ENCODE measurements at regions not wholly inside any gene's neighbourhood (a gene's known extent, or its start where the extent isn't known, plus 50 kb on each side); places are given as distances from the start of the nearest gene placed in this dataset.

DNA sequence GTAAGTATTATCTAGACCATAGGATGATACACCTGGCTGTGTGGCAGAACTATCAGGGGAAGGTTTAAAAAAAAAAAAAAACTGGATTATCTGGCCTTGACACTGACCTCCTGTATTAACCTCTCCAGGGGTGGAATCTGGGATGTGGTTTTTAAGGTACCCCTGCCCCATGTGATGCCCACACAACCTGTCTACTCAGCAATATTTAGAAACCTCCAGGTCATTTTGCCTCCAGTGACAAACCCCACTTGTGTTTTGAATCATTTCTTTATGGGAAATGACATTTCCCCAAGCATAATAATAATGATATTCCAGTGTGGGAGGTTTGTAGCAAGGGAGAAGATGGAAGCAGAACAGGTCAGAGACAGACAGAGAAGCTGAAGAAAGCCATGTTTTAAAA is 179.1 kb downstream of the RSL24D1 start:
- H3K4me1 ChIP-seq (ENCODE audit: insufficient read depth, poor library complexity, severe bottlenecking), result no peaks in the 10 kb centered on the region

DNA sequence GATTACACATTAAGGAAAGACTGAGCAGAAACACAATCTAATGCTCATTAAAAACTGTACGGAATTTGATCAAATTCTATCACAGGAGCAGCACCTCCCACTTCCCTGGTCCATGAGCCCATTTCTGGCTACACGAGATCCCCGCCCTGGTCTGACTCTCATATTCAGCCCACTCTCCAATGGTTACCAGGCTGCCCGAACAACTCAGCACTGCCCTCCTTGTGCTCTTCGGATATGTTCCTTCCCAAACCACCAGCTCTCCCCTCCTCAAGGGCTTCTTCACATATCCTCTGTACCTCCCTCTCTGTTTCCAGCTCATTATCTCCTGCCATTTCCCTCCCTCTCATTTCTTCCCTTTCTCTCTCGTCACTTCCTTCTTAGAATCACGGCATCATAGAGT is 180.5 kb downstream of the RSL24D1 start:
- DNase-seq (ENCODE audit: low spot score), result no peak
- ATAC-seq (ENCODE audit: low read depth), result no peak
- TF ChIP-seq, protein P1, sequence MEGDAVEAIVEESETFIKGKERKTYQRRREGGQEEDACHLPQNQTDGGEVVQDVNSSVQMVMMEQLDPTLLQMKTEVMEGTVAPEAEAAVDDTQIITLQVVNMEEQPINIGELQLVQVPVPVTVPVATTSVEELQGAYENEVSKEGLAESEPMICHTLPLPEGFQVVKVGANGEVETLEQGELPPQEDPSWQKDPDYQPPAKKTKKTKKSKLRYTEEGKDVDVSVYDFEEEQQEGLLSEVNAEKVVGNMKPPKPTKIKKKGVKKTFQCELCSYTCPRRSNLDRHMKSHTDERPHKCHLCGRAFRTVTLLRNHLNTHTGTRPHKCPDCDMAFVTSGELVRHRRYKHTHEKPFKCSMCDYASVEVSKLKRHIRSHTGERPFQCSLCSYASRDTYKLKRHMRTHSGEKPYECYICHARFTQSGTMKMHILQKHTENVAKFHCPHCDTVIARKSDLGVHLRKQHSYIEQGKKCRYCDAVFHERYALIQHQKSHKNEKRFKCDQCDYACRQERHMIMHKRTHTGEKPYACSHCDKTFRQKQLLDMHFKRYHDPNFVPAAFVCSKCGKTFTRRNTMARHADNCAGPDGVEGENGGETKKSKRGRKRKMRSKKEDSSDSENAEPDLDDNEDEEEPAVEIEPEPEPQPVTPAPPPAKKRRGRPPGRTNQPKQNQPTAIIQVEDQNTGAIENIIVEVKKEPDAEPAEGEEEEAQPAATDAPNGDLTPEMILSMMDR (IDR thresholded peaks at IDR 0.05; ENCODE audit: poor library complexity, severe bottlenecking), result no peak
- no peaks in the 10 kb centered on the region for H3K4me1 ChIP-seq (ENCODE audit: insufficient read depth, poor library complexity, severe bottlenecking)
- H3K27ac ChIP-seq (ENCODE audit: poor library complexity, severe bottlenecking), result no peak overlapping the region
- H3K9me3 ChIP-seq (ENCODE audit: severe bottlenecking), result no peaks in the 10 kb centered on the region
- H3K4me3 ChIP-seq (ENCODE audit: severe bottlenecking), result no peak overlapping the region
- peaks cover 33% of the 10 kb centered on the region for H3K27me3 ChIP-seq (ENCODE audit: insufficient read depth, poor library complexity, severe bottlenecking)
- no peaks in the 10 kb centered on the region for H3K36me3 ChIP-seq (ENCODE audit: low read depth)

More for the DNA sequence above, 179.1 kb downstream of the RSL24D1 start:
- TF ChIP-seq, protein P1 (IDR thresholded peaks at IDR 0.05; ENCODE audit: poor library complexity, severe bottlenecking), result no peak
- no peak overlapping the region for H3K4me3 ChIP-seq (ENCODE audit: severe bottlenecking)
- ATAC-seq (ENCODE audit: low read depth), result no peak
- no peak for DNase-seq (ENCODE audit: low spot score)
- no peaks in the 10 kb centered on the region for H3K9me3 ChIP-seq (ENCODE audit: severe bottlenecking)
- no peak overlapping the region for H3K27ac ChIP-seq (ENCODE audit: poor library complexity, severe bottlenecking)
- H3K27me3 ChIP-seq (ENCODE audit: insufficient read depth, poor library complexity, severe bottlenecking), result peaks cover 34% of the 10 kb centered on the region
- H3K36me3 ChIP-seq (ENCODE audit: low read depth), result no peaks in the 10 kb centered on the region

DNA sequence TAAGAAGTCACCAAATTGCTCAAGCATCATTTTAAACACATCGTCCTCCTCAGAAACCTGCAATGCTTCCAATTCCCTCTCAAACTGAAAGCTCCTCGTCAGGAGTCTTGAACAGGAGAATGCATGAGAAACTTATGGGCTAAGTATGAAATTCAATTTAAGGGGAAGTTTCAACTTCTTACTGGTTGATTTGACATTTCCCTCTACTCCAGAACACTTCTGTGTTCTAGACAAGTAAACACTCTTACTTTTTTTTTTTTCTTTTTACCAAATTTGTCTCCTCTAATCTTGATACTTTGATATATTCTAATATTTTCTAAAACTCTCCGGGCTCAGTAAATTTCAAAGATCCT is 181.7 kb downstream of the RSL24D1 start:
- no peaks in the 10 kb centered on the region for H3K9me3 ChIP-seq (ENCODE audit: severe bottlenecking)
- TF ChIP-seq, protein P1 (IDR thresholded peaks at IDR 0.05; ENCODE audit: poor library complexity, severe bottlenecking), result no peak
- DNase-seq (ENCODE audit: low spot score), result no peak
- ATAC-seq (ENCODE audit: low read depth), result no peak
- H3K4me3 ChIP-seq (ENCODE audit: severe bottlenecking), result no peak overlapping the region
- H3K27me3 ChIP-seq (ENCODE audit: insufficient read depth, poor library complexity, severe bottlenecking), result peaks cover 41% of the 10 kb centered on the region
- no peak overlapping the region for H3K27ac ChIP-seq (ENCODE audit: poor library complexity, severe bottlenecking)
- H3K36me3 ChIP-seq (ENCODE audit: low read depth), result no peaks in the 10 kb centered on the region
- H3K4me1 ChIP-seq (ENCODE audit: insufficient read depth, poor library complexity, severe bottlenecking), result no peaks in the 10 kb centered on the region

DNA sequence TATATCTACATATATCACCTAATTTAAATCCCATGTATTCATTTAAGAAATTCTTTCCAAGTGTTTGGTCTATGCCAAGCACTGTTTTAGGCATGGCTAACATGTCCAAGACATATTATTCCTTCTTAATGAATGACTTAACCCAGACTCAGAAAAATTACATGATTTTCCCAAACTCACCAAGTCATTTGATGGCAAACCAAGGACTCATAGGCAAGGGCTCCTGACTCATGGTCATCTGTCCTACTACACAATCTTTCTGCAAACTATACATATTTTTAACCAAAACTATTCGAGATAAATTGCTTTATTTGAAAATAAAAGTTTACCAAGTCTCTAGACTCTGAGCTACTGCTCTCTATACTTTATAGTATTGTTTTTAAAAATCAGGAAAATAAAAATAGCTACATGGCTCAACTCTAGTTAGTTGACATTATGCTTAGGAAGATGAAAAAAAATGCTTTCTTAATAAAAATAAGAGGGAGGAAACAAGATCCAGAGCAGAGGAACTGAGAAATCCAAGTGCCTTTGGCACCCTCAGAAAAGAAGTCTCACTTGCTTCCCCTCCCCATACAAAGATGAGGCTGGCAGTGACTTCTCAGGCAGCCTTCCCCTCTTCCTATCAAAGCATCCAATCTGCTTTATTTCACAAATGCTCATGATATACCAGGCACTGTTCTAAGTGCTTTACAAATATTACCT is 182.2 kb downstream of the RSL24D1 start:
- Histone ChIP-seq H3K36me3 (ENCODE audit: low read depth) (no peaks in the 10 kb centered on the region), H3K27ac (ENCODE audit: poor library complexity, severe bottlenecking) (no peak overlapping the region), H3K9me3 (ENCODE audit: severe bottlenecking) (no peaks in the 10 kb centered on the region), H3K27me3 (ENCODE audit: insufficient read depth, poor library complexity, severe bottlenecking) (peaks cover 46% of the 10 kb centered on the region), H3K4me1 (ENCODE audit: insufficient read depth, poor library complexity, severe bottlenecking) (no peaks in the 10 kb centered on the region), H3K4me3 (ENCODE audit: severe bottlenecking) (no peak overlapping the region)
- ATAC-seq (ENCODE audit: low read depth) (no peak), DNase-seq (ENCODE audit: low spot score) (no peak)
- TF ChIP-seq, protein P1 (IDR thresholded peaks at IDR 0.05; ENCODE audit: poor library complexity, severe bottlenecking), result no peak

DNA sequence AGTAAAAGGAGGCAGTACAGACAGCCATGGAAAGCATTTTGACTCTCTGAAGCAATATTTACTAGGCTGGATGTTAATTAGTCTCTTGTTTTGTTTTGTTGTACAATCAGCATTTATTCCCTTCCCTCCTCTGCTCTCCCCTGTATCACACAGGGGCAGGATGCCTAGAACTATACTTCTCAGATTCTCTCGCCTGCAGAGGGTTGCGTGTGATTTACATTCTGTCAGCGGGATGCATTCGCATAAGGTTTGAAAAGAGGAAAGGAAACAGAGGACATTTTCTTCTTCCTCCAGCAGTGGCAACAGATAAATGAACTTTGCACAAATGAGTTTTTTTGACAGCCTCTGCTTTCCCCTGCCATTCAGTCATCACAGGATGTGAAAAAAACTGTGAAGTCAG is 188.3 kb downstream of the RSL24D1 start:
- Histone ChIP-seq H3K27me3 (ENCODE audit: insufficient read depth, poor library complexity, severe bottlenecking) (peaks cover 36% of the 10 kb centered on the region), H3K36me3 (ENCODE audit: low read depth) (no peaks in the 10 kb centered on the region), H3K4me3 (ENCODE audit: severe bottlenecking) (no peak overlapping the region), H3K27ac (ENCODE audit: poor library complexity, severe bottlenecking) (no peak overlapping the region), H3K9me3 (ENCODE audit: severe bottlenecking) (no peaks in the 10 kb centered on the region), H3K4me1 (ENCODE audit: insufficient read depth, poor library complexity, severe bottlenecking) (no peaks in the 10 kb centered on the region)
- DNase-seq (ENCODE audit: low spot score), result no peak
- TF ChIP-seq, protein P1 (IDR thresholded peaks at IDR 0.05; ENCODE audit: poor library complexity, severe bottlenecking), result no peak
- ATAC-seq (ENCODE audit: low read depth), result no peak

All from RWPE2 (cell line).